ENCODE measurements at regions not wholly inside any gene's neighbourhood (a gene's known extent, or its start where the extent isn't known, plus 50 kb on each side); places are given as distances from the start of the nearest gene placed in this dataset.

DNA sequence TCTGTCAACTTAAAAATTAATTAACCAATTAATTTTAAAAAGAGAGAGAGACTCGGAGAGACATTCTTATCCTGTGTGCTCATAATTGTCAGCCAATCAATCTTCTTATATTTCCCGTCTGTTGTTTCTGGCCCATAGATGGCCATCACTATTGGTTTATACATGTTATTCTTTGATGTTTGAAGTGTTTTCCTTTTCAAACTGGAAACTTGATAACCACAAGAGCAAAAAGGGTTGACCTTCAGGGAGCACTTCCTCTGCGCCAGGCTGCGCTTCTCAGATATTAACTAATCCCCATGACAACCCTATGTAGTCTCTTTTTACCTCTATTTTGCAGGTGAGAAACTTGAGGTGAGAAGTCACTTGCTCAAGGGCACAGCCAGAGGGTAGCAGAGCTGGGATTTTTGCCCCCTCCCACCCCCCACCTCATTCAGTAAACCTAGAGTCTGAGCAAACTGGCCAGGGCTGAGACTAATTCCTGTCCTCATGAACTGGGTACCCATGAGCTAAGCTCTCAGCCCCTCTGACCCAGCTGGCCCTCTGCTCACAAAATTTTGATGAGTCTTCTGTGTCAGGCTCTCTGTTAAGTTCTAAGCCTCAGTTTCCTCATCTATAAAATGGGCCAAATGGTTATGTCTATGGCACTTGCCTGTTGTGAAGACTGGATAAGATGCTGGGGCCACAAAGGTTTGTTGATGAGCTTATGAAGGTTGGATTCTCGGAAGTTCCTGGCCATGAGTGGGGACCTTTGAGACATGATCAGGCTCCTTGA is 86.0 kb upstream of the SH3PXD2B start:
- TF ChIP-seq CTCF (IDR thresholded peaks at IDR 0.05) (no peak), POLR2A (IDR thresholded peaks at IDR 0.05) (no peak)
